Fibroblast of lung (primary cell): ENCODE measurements at regions not wholly inside any gene's neighbourhood (a gene's known extent, or its start where the extent isn't known, plus 50 kb on each side); places are given as distances from the start of the nearest gene placed in this dataset.

Experiments
- DNase-seq, 2 donors: peaks; one replicate each; pipeline versions ENCODE4 v3.0.0 to v3.0.0-alpha.2; 2010; ENCODE audit warnings: low read depth in 2 of 2
- H2AFZ ChIP-seq: 2 replicates; pipeline ENCODE4 v1.5.1; 2012; ENCODE audit warnings: low read length, control low read depth, inconsistent platforms
- H3K27ac ChIP-seq: 2 replicates; pipeline ENCODE4 v1.5.1; 2011; ENCODE audit warnings: low read length, control low read depth; ENCODE audit not compliant: insufficient read depth
- H3K27me3 ChIP-seq: 2 replicates; pipeline ENCODE4 v1.5.1; 2011; ENCODE audit warnings: mild to moderate bottlenecking, low read length; ENCODE audit not compliant: control insufficient read depth, insufficient read depth
- H3K36me3 ChIP-seq: 2 replicates; pipeline ENCODE4 v1.5.1; 2011; ENCODE audit warnings: low read length; ENCODE audit not compliant: control insufficient read depth, insufficient read depth
- H3K4me1 ChIP-seq: 2 replicates; pipeline ENCODE4 v1.5.1; 2011; ENCODE audit warnings: low read length; ENCODE audit not compliant: control insufficient read depth, insufficient read depth; ENCODE audit errors: extremely low read depth
- H3K4me2 ChIP-seq: 2 replicates; pipeline ENCODE4 v1.5.1; 2011; ENCODE audit warnings: low read length, control low read depth; ENCODE audit not compliant: insufficient read depth; ENCODE audit errors: extremely low read depth
- H3K4me3 ChIP-seq, 4 experiments: fragments of 200-600 bp in 1 of 4; sonication (generic) in 1 of 4; replicated peaks in 1 of 4; 2 replicates each; pipeline ENCODE4 v1.5.1; 2011 to 2016; ENCODE audit warnings: low read length in 4 of 4, low read depth in 3 of 4, mild to moderate bottlenecking in 3 of 4, control low read depth in 2 of 4, inconsistent platforms in 1 of 4, mixed read lengths in 1 of 4; ENCODE audit not compliant: insufficient read depth in 1 of 4; ENCODE audit errors: control extremely low read depth in 1 of 4
- H3K79me2 ChIP-seq: 2 replicates; pipeline ENCODE4 v1.5.1; 2012; ENCODE audit warnings: mild to moderate bottlenecking, low read length, inconsistent platforms; ENCODE audit not compliant: control insufficient read depth, insufficient read depth
- H3K9ac ChIP-seq: 2 replicates; pipeline ENCODE4 v1.5.1; 2011; ENCODE audit warnings: mild to moderate bottlenecking, low read length, control low read depth; ENCODE audit not compliant: insufficient read depth
- H3K9me3 ChIP-seq: 2 replicates; pipeline ENCODE4 v1.5.1; 2012; ENCODE audit warnings: low read depth, low read length; ENCODE audit not compliant: control insufficient read depth, insufficient read depth
- H4K20me1 ChIP-seq: 2 replicates; pipeline ENCODE4 v1.5.1; 2011; ENCODE audit warnings: low read length; ENCODE audit not compliant: control insufficient read depth, insufficient read depth; ENCODE audit errors: extremely low read depth
- CTCF ChIP-seq, 2 donors: IDR thresholded peaks in 1 of 2; conservative IDR thresholded peaks in 1 of 2; 1 replicate in 1 of 2; 2 replicates in 1 of 2; pipeline ENCODE4 v1.5.1; 2011 to 2012; ENCODE audit warnings: low read length in 2 of 2, control low read depth in 1 of 2, inconsistent platforms in 1 of 2, low read depth in 1 of 2, mild to moderate bottlenecking in 1 of 2
- EZH2 ChIP-seq: IDR thresholded peaks from 2 replicates; pipeline ENCODE4 v1.5.1; 2012; ENCODE audit warnings: low read length, control low read depth, mild to moderate bottlenecking; ENCODE audit errors: missing control alignments

- Histone ChIP-seq H3K27me3 (no peaks in the 10 kb centered on the region), H3K79me2 (no peaks in the 10 kb centered on the region), H4K20me1 (no peaks in the 10 kb centered on the region), H3K4me1 (no peaks in the 10 kb centered on the region), H3K9me3 (no peaks in the 10 kb centered on the region), H3K27ac (no peak overlapping the region), H3K4me3 (no peak overlapping the region), H3K9ac (no peak overlapping the region), H3K4me2 (no peak overlapping the region), H3K36me3 (no peaks in the 10 kb centered on the region), H2AFZ (no peak overlapping the region)
- no peak for DNase-seq
- TF ChIP-seq EZH2 = no peak
- no peak for TF ChIP-seq CTCF (conservative IDR thresholded peaks at IDR 0.05 in 1 of 2, IDR thresholded peaks at IDR 0.05 in 1 of 2; ENCODE audit: low read depth in 1 of 2, low read length in 2 of 2)
Observed at GRCh38 chr3:81170298-81170697, 591.1 kb downstream of the GBE1 start.

- no peak for DNase-seq
Observed at GRCh38 chr3:81164806-81165205, 596.6 kb downstream of the GBE1 start.

GRCh38 chr3:81161851-81162250, 599.6 kb downstream of the GBE1 start:
- no peak overlapping the region for H3K27ac ChIP-seq
- H3K9ac ChIP-seq = no peak overlapping the region
- no peak for DNase-seq
- no peak overlapping the region for H3K4me3 ChIP-seq
- H3K4me1 ChIP-seq = no peaks in the 10 kb centered on the region
- no peak overlapping the region for H3K4me2 ChIP-seq
- no peaks in the 10 kb centered on the region for H3K9me3 ChIP-seq
- no peaks in the 10 kb centered on the region for H3K27me3 ChIP-seq
- TF ChIP-seq EZH2 (no peak), CTCF (conservative IDR thresholded peaks at IDR 0.05 in 1 of 2, IDR thresholded peaks at IDR 0.05 in 1 of 2; ENCODE audit: low read depth in 1 of 2, low read length in 2 of 2) (no peak)
- H4K20me1 ChIP-seq = no peaks in the 10 kb centered on the region
- H2AFZ ChIP-seq = no peak overlapping the region
- H3K36me3 ChIP-seq = no peaks in the 10 kb centered on the region
- H3K79me2 ChIP-seq = no peaks in the 10 kb centered on the region

More at GRCh38 chr3:81164806-81165205, 596.6 kb downstream of the GBE1 start:
- Histone ChIP-seq H3K4me2 (no peak overlapping the region), H3K4me1 (no peaks in the 10 kb centered on the region), H2AFZ (no peak overlapping the region), H3K79me2 (no peaks in the 10 kb centered on the region), H3K36me3 (no peaks in the 10 kb centered on the region), H3K9ac (no peak overlapping the region), H3K4me3 (no peak overlapping the region), H4K20me1 (no peaks in the 10 kb centered on the region), H3K27me3 (no peaks in the 10 kb centered on the region), H3K9me3 (no peaks in the 10 kb centered on the region), H3K27ac (no peak overlapping the region)
- TF ChIP-seq EZH2 (no peak), CTCF (conservative IDR thresholded peaks at IDR 0.05 in 1 of 2, IDR thresholded peaks at IDR 0.05 in 1 of 2; ENCODE audit: low read depth in 1 of 2, low read length in 2 of 2) (no peak)
